Retina (tissue), 1 donor: ENCODE measurements at regions not wholly inside any gene's neighbourhood (a gene's known extent, or its start where the extent isn't known, plus 50 kb on each side); places are given as distances from the start of the nearest gene placed in this dataset.
A peak's percentile ranks its signal among the peaks of the same experiment; 100 is the strongest.
"Not testable (repeated sequence)": the region's sequence is repeated elsewhere in the genome, so short reads cannot be mapped to it uniquely, and the experiment has no call there.

ENCODE experiments used
- DNase-seq: peaks from one replicate; pipeline ENCODE4 v3.0.0-alpha.2; 2016

DNA sequence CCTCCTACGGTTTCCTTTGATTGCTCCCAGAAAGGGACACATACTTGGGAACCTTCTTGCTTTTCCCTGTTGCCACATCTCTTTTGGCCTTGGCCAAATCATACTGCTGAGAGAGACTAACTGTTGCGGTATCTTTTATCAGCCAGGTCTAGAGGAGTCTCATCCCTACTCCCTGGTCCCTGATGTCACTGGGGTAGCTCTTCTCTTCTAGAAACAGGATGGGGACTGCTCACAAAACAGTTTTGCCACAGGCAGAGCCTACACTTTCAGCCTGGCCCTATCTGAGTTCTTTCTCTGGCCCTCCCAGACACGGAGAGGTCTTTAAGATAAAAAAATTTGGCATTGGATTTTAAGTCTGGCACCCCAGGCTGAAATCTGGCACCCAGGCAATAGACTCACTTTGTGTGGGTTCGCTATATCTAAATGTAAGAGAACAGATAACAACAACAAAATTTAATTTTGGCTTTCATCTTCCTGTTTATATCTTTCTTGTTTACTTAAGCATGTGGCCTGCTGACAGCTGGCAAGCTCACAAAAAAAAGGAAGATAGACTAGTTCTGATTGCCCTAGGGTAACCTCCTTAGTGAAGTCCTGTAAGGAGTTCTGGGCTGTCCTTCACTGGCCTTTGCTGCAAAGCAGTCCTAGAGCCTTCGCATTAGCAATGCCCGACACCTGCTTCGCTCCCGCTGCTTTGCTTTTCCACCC lies 228.3 kb upstream of the NPVF start:
- DNase-seq: no peak

DNA sequence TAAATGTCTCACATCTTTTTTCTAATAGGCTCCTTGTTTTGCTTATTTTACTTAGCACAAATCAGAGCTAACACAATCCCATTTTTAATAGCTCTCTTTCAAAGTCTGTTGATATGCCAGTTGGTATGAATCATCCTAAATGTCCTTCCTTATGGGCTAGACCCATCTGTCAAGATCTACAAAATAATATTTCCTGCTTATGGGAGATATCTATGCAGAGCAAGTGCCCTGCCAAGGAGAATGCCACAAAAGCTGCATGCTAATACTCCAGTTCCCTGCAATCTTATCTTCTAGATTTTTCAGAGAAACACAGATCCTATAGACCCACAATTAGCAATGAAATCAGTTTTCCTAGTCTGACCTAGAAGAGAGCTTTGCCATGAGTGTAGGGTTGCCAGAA lies 230.8 kb upstream of the NPVF start:
- DNase-seq: no peak

DNA sequence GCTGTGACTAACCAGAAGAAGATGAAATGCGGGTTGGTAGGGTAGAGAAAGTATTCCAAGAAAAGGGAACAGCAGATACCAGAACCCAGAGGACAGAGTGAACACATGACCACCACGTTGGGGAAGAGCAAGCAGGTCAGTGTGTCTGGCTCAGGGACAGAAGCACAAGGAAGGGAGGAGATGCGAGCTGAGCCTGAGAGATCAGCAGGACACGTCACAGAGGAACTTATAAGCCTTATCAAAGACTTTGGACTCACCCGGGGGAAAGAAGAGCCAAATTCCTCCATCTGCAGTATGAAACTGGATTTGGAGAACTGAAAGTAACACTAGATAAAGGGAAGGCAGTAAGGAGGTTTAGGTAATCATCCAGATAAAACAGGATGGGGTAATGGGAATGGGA lies 232.1 kb upstream of the NPVF start:
- DNase-seq: no peak

DNA sequence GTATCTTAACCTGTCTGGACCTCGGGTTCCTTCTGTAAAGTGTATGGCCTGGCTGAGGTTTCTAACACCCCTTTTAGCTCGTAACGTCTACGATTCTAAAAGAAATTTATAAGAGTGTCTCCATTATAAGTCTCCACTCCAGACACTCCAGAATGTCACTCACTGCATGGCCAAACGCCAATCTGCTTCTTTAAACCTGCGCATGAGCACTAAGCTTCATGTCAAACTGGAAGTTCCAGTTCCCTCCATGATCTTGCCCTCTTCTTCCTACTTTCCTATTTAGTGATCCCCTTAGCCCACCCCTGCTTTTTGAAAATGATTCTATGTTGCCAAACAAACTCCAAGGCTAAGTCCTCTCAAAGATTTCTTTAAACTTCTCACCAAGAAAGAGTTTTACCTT lies 241.4 kb upstream of the NPVF start:
- DNase-seq: no peak

DNA sequence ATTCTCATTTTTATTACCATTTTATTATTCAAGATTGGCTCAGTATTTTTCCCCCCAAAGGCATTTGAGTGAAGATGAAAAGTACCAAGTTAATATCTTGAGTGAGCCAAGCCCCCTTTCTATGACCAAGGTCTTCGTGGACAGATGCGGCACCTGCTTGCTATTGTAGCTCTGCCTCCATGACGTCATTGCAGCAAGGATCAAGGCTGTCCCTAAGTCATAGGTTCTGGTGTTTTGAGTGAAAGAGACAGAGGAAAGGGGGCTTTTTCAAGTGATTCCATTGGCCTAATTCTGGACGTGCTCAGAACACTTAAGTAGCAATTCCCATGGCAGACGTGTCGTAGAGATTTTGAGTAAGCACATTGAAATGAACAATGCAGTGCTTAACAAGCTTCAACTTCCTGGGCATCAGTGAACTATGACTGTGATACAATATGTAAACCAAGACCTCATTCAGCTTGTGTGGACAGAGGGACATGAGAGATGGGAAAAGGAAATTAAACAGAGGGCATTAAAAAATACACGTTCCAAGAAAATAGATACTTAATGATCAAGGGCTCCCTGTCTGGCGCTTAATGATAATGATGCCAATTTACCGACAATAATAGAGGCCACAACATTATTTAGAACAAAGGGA lies 248.7 kb upstream of the NPVF start:
- peak; percentile 38 for DNase-seq

DNA sequence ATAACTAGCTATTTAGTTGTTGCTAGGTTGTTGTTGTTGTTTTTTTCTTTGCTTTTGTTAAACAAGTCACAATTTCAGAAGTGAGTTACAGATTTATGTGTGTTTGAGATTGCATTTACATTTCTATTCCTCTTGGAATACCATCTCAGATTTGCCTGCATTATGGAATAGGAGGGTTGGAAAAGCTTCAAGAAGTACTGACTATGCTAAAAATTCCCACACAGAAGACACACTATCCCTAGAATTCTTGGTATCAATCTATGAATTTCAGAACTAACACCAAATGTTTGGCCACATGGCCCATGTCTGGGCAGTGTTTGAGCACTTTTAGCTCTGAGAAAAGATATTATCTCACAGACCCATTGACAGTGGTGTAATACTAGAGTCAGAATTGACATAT lies 249.9 kb upstream of the NPVF start:
- DNase-seq: not testable (repeated sequence)

DNA sequence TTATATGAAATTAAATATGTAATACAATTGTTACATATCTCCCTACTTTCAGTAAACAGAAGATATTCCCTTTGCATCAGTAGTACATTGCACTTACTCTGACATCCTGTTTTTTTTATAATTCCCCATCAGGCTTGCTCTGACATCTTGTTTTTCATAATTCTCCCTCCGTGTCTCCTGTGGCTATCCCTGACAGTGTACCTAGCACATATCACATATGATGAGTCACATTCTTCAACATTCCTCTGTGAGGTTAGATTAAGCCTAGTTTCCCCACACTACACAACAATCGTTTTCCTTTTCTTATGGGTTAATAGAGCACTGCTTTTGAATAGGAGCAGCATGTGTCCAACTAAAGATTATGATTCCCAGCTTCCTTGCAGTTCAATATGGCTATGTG lies 250.6 kb upstream of the NPVF start:
- no peak for DNase-seq

DNA sequence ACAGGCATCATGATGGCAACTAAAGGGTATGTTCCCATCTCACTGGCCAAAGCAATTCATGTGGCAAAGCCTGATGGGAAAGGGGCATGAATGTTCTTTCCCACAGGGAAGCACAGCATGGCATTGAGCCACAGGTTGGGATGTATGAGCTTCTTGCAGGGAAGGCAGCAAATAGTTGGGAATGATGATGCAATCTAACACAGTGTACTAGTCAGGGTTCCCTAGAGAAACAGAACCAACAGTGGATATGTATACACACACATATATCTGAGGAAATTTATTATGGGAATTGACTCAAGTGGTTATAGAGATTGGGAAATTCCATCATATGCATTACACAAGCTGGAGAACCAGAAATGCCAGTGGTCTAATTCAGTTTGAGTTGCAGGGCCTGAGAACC lies 253.6 kb upstream of the NPVF start:
- DNase-seq: no peak

DNA sequence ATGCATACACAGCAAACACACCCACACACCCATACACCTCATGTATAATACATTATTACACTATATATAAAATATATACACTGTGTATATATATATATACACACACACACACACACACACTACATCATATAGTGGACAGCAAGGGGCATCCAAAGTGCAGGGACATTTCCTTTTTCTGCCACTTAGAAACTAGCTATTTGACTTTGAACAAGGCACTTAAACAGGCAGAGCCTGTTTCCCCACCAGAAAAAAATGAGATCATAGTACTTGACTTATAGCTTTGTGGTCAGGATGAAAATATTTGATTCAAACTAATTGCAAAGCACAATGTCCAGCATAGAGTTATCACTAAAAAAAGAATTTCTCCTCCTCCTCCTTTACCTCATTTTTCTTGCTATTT lies 254.3 kb upstream of the NPVF start:
- DNase-seq: no peak

DNA sequence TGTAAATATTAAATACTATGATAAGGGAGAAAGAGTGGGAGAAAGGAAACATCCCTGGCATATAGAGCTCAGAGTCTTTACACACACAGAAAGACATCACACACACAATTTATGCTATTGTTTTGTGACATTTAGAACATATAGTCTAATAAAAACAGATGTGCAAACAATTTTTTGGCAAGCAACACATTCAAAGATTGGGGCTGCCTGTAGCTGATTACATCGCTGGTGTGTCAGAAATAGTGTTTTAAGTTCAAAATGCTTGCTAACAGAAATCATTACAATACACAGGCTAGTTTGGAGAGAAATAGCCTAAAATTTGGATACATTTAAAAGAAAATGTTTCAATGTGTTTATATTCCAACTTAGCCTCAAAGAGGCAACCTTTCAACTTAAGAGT lies 256.7 kb upstream of the NPVF start:
- no peak for DNase-seq

DNA sequence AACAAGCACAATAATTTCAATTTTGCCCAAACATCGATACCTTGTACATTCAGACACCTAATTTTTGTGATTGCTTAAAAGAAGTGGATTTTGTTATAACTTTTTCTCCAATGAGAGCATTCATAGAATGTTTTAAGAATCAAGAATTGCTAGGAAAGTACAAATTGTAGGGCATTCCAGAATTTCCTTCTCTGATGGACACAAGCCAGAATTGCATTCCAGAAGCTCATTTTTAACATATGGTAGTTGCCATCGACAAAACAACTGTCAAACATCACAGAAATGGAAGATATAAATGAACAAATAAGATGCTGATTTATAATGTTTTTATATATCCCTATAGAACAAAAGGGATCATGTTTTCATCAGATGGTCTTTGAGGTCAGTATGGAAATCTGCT lies 258.4 kb upstream of the NPVF start:
- no peak for DNase-seq

DNA sequence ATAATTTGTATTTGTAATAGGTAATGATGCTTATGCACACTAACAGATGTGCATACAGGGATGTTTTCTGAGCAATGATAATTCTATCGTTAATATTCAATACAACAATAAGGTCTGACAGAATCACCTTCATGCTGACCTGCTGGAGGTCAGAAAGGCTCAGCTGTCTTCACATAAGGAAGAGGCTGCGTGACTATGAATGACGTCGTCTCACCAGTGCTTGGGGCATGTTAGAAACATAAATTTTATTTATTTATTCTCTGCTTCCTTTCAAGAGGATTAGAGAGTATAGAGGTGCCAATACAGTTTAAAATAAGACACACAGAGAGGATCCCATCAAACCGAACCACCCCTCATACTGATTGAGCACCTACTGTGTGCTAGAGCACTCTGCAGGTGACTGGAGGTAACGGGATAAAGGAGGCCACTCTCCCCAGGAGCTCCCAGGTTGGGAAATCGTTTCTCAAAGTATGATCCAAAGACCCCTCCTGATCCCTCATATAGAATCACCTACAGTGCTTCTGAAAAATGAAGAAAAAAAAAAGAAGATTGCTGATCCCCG lies 265.6 kb upstream of the NPVF start:
- peak; percentile 12 for DNase-seq

DNA sequence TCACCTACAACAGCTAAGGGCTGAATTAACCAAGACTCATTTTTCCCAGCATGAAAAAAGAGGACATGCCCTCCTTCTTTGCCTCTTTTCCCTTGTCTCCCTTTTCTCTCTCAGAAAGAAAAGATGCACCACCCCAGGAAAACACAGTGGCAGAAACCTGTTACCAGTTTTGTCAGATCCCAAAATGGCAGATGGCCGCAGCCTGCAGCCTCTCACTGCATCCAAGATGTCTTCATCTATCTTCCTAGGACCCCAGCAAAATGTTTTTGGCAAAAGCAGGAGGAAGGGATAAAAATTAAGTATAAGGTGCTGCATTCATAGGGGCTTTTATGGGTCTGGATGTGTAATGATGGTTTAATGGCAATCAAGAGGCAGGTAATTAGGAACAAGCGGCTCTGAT lies 266.6 kb upstream of the NPVF start:
- no peak for DNase-seq

DNA sequence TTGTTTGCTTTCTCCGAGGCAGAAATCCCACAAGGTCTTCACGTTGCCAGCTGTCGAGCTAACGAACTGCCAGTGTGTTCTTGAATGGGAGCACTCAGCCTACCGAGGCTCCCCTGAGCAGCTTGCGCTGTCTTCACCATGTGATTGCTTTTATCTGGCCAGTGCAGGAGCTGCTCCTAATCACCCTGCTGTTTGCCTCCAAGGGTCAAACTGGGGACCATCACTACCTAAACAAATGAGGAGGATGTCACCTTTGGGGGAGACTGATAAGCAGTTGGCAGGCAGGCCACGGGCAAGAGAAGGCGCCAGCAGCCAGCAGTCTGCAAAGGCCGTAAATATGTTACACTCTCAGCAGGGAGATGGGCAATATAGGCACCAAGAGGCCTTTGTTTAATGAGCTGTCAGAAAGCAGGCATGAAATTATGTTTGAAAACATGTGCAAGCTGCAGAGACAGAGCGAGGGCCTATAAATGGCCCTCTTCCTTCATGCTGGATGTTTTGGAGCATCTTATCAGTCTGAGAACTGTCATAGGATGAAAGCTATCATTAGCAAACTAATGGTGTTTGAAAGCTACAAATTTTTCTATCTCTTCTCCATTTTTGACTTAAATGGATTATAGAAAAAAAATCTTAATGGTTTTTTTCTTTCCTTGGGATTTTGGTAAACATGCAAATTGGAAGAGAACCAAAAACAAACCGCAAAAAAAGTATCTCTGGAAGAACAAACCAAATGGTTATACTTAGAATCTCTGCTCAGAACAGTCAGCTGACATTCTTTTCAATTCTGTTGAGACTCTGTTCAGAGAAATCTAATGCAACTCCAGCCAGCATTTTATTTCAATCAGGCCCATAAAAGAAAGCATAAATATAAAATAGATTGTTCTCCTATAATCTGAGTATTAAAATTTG lies 267.3 kb upstream of the NPVF start:
- peak; percentile 83 for DNase-seq

DNA sequence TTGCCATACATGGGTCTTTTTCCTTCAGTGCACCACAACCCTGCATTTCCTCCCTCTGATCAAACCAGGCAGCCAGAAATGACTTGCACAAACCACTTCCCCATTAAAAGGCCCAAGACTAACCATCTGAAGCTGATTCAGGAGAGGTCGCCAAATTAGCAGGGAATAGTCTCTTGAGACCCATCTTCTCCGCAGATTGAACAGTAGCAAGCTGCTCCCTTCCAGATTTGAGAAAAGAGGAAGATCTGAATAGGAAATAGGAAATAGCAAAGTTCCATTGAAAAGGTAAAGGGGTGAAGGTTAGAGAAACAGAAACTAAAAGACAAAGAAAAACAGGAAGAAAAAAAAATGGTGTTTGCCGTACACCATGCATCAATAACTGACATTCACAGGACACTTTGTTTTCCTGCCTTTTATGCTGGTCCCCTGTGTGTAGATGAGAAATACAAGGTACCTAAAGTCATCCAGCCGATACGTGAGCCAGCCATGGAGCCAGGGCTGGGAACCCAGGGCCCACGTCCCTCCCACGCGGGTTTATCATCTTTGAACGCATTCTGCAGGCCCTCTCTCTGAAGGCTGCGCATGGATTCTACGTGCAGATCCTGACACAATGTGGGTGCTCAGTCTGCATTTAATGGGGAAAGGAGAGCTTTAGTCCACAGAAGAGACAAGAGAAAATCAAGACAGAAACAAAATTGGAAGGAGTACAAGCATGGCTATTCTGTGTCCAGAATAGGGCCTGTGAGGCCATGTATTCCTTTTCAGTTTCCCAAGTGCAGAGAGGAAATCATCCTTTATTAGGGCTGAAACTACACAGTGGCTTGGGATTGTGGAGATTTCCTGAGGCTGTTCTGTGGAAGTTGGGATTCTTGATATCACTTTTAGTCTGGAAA lies 268.4 kb upstream of the NPVF start:
- peak; percentile 49 for DNase-seq

DNA sequence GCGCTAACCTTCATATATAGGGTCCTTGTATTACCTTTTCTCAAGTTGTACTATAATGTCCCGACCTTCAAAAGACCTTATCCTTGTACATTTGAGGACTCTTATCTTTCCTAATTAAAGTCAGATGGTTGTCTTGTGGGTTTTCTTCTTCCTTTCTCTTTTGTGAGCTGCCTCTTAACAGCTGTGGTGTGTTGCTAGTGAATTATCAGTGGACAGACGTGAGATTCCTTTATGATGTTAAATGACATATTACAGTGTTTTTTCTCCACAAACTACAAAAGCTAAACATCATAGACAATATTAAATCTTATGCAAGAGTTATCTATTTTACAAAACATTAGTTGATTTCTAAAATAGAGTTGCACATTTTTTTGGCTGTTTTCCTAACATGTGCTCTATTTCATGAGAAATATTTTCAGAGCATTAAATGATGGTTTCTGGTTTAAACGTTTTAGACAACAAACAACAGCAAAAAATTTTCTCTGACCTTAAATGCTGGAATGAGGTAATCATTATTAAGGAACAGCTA lies 272.2 kb upstream of the NPVF start:
- no peak for DNase-seq

DNA sequence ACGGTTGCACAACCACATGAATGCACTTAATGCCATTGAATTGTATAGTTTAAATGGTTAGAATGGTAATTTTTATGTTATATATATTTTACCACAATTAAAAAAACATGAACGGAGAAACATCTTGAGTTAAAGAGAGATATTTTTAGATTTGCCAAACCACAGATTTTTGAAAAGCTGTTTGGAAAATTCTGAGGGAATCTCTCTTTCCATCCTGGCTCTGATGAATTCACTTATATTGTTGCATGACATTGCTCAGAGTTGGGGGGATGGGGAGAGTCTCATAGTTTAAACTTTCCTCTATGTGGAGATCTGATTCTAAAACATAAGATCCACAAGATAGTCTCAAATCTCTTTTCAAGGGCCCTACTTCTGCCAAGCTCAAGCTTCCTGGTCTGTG lies 275.0 kb upstream of the NPVF start:
- no peak for DNase-seq

DNA sequence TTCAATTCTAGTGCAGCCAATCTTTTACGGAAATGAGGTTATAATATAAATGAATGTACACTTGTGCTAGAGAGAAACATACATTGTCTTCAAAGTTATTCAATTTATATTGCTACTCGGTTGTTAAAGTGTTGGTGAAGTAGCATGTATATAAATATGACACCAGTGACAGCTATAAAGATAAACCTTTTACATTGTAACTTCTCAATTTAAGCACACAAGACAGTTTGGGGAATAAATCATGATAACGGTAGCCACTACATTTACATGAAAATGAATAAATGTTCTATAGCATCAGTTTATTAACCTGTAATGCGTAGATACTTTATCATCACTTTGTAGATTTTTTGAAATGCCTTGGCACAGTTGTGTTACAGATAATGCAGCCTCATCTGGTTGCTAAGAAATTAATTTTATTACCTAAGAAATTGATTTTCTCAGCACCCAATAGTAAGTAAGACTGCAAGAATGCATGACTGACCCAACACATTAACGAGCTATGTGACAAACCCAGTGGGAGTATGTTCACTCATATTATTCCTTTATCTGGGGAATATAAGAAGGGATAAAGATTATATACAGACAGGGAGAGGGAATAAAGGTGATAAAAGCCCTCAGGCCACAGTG lies 283.9 kb upstream of the NPVF start:
- DNase-seq: no peak

DNA sequence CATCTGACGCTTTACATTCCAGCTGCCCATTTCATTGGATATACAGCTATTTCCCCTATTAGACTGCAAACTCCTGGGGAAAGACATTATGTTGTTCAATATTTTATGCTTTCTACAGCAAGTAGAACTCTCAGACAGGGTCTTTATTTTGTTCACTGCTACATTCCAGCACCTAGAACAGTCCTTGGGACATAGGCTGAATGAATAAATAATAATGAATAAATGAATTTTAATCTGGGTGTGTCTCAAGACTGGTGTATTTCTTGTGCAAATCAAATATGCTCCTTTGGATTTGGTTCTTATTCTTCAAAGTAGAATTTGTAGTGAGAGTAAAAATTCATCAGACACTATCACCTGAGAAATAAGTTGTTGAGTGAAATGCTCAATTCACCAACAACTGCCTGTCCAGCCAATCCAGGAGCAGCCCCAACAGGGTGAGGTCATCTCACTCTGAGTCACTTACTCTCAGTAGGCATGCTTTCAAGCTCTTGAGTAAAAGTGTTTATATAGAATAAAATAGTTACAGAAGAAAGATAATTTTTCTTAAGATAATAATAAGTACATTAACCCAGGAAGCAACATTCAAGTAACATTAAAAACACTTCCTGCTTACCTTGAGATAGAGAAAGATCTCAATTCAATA lies 287.5 kb upstream of the NPVF start:
- DNase-seq: no peak

DNA sequence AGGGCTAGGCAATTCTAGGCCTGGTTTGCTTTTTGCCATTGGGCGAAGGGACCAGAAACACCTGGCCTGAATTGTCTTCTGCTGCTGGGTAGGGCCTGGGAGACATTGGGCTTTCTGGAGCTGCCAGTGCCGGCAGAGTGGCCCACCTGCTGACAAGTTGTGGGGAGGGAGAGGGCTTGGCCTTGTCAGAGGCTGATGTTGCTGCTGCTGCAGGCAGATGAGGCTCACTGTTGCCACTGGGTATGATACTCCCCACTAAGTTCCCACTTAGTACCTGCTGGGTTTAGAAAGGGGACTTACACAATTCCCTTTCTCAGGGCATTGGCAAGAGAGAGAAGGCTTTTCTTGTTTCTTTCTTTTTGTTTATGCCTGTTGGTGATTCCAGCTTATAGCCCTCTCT lies 289.6 kb upstream of the NPVF start:
- no peak for DNase-seq

DNA sequence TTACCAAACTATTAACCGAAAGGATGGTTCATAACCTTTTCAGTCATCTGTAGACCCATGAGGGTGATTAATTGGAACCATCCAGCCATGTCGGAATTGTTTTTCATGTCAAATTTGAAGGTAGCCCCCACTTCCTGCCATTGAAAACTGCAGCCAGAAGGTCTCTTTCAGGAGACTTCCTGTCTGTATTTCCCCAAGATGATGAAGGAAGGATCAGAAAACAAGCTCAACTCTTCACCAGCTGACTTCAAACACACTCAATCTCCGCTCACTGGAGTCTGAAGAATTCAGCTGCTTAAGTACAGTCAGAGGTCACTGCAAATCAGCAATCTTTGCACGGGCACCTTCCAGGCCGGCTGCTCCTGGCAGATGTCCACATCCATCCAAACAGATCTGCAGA lies 291.7 kb upstream of the NPVF start:
- DNase-seq: peak; percentile 47
